ENCODE measurements at regions not wholly inside any gene's neighbourhood (a gene's known extent, or its start where the extent isn't known, plus 50 kb on each side); places are given as distances from the start of the nearest gene placed in this dataset.

- TF ChIP-seq CTCF (conservative IDR thresholded peaks at IDR 0.05; ENCODE audit: low read length) (no peak), EZH2phosphoT487 (IDR thresholded peaks at IDR 0.05; ENCODE audit: borderline replicate concordance, low read depth, low read length) (no peak)
These were observed 1995.6 kb upstream of the CDH6 start for GRCh38 chr5:29197631-29198454.

Data from OCI-LY7 (cell line).